ENCODE measurements at regions not wholly inside any gene's neighbourhood (a gene's known extent, or its start where the extent isn't known, plus 50 kb on each side); places are given as distances from the start of the nearest gene placed in this dataset.

- TF ChIP-seq CTCF (IDR thresholded peaks at IDR 0.05) = no peak
- no peak for TF ChIP-seq ZSCAN20 (CRISPR knock-in tag; IDR thresholded peaks at IDR 0.05)
- TF ChIP-seq CEBPB (IDR thresholded peaks at IDR 0.05) = no peak
- TF ChIP-seq CHD2 (IDR thresholded peaks at IDR 0.05; ENCODE audit: low read length, partially characterized antibody) = no peak
- TF ChIP-seq BHLHE40 (IDR thresholded peaks at IDR 0.05; ENCODE audit: low read depth, low read length) = no peak
- TF ChIP-seq MYC (IDR thresholded peaks at IDR 0.05; ENCODE audit: borderline replicate concordance, low read length) = no peak
- TF ChIP-seq CHD4 (IDR thresholded peaks at IDR 0.05; ENCODE audit: borderline replicate concordance) = no peak
- no peak for TF ChIP-seq MAX (IDR thresholded peaks at IDR 0.05)
- no peak for TF ChIP-seq POLR2A (IDR thresholded peaks at IDR 0.05; ENCODE audit: low read length)
- no peak for TF ChIP-seq CBX8 (IDR thresholded peaks at IDR 0.05)
These were observed 63.8 kb upstream of the SRD5A2 start for GRCh38 chr2:31644551-31644950.

All from A549 (cell line).